Heart left ventricle (tissue), 16 donors: ENCODE measurements at regions not wholly inside any gene's neighbourhood (a gene's known extent, or its start where the extent isn't known, plus 50 kb on each side); places are given as distances from the start of the nearest gene placed in this dataset.

Source experiments
- ATAC-seq, 4 donors: fragments of 200-7000 bp; cut with Tn5 transposase; one replicate each; pipeline ENCODE4 v1.9.1; 2020 to 2022; ENCODE audit warnings: moderate library complexity in 4 of 4, mild to moderate bottlenecking in 3 of 4, moderate number of reproducible peaks in 1 of 4
- DNase-seq, 5 donors: peaks; one replicate each; pipeline ENCODE4 v3.0.0-alpha.2; 2020
- H3K27ac ChIP-seq, 12 donors: fragments of 200-600 bp; sonication (generic) in 4 of 12; one replicate each; pipeline versions ENCODE4 v1.5.0 to v1.8.0; 2016 to 2022; ENCODE audit warnings: mild to moderate bottlenecking in 2 of 12
- H3K27me3 ChIP-seq, 9 donors: fragments of 200-600 bp; sonication (generic) in 2 of 9; one replicate each; pipeline versions ENCODE4 v1.5.1 to v1.8.0; 2016 to 2022; ENCODE audit warnings: mild to moderate bottlenecking in 3 of 9
- H3K36me3 ChIP-seq, 9 donors: fragments of 200-600 bp; sonication (generic) in 2 of 9; one replicate each; pipeline versions ENCODE4 v1.5.0 to v1.8.0; 2018 to 2022; ENCODE audit warnings: mild to moderate bottlenecking in 2 of 9
- H3K4me1 ChIP-seq, 12 donors: fragments of 200-600 bp; sonication (generic) in 4 of 12; one replicate each; pipeline versions ENCODE4 v1.5.0 to v1.8.0; 2016 to 2022; ENCODE audit warnings: mild to moderate bottlenecking in 3 of 12
- H3K4me3 ChIP-seq, 12 donors: fragments of 200-600 bp; sonication (generic) in 4 of 12; one replicate each; pipeline versions ENCODE4 v1.5.0 to v1.8.0; 2017 to 2022; ENCODE audit warnings: mild to moderate bottlenecking in 9 of 12, moderate library complexity in 4 of 12
- H3K9me3 ChIP-seq, 12 donors: fragments of 200-600 bp; sonication (generic) in 4 of 12; one replicate each; pipeline versions ENCODE4 v1.5.0 to v1.8.0; 2016 to 2022; ENCODE audit warnings: mild to moderate bottlenecking in 1 of 12
- POLR2A ChIP-seq, 2 donors: fragments of 450-650 bp; IDR thresholded peaks; one replicate each; pipeline ENCODE4 v1.6.1; 2017; ENCODE audit warnings: antibody characterized with exemption in 2 of 2, mild to moderate bottlenecking in 2 of 2, moderate library complexity in 2 of 2
- WGBS, 4 donors: extraction: QIAGEN DNeasy Blood & Tissue Kit in 2 of 4; methylation state at CpG; one replicate each; pipeline versions ENCODE4 v1.1.5 to v1.1.7; 2013 to 2018; 5-methylcytosine and 5-hydroxymethylcytosine counted together
- intact Hi-C, 10 donors: fragments of 100-400 bp; cut with DNase I; formaldehyde crosslinking; loops; one replicate each; pipeline versions ENCODE4 v1.11.1 to v1.14.2; 2022
- TF ChIP-seq, protein P1 (sequence below), 12 donors: fragments of 200-600 bp; sonication (generic) in 4 of 12; IDR thresholded peaks; one replicate each; pipeline versions ENCODE4 v1.5.0 to v1.8.0; 2018 to 2022; ENCODE audit warnings: antibody characterized with exemption in 12 of 12, mild to moderate bottlenecking in 5 of 12
- donor health status: ischemic (EF 13 %, LVEDD 7.1; RV severe dilation, severe dysfunction).
- donor health status: healthy with polysubstance abuse.
- donor health status: DM: no; HTN: yes; CAD: no.
- donor health status: DM: no; HTN: no; CAD: no.
- donor health status: ischemic (EF 25% LVEDD 6.9; RV normal size, moderate dysfunction).
- donor health status: ischemic (EF 25% LVEDD 5.7; RV mildly dilated, moderate dysfunction).
- donor health status: healthy.
- donor health status: DM: yes; HTN: yes; CAD: no.
- donor health status: ischemic (EF 35%, LVEDD 5.7; RV mildly dilated, moderate dysfunction).
- donor health status: nonischemic (EF 11% LVEDD 7.7; RV severe dilation, severe dysfunction).
- donor health status: DM: yes; HTN: yes; CAD: no.
- donor health status: PGD.
- donor health status: ischemic (EF 29% LVEDD 5.4; RV normal size, mild dysfunction).
- donor health status: nonischemic (EF 23%, LVEDD 6.1; RV moderate dilation, normal function).

DNA sequence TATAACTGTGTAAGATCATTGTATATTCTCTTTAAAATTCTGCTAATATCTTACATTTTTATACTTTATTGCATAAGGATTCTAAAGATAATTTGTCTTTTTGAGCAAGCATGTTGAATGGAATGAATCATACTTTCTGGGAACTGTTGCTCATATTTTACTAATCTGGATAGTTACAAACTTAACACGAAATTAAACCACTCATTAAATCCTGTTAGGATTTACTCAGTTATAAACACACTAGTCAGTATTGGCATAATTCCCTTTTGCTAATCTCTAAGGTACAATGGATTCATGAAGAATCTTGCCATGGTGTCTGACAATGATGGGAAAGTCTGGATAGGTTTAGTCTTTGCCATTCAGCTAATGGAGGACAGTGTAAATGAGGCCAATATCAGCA, 338.1 kb upstream of the SMC2 start:
- TF ChIP-seq, protein P1, sequence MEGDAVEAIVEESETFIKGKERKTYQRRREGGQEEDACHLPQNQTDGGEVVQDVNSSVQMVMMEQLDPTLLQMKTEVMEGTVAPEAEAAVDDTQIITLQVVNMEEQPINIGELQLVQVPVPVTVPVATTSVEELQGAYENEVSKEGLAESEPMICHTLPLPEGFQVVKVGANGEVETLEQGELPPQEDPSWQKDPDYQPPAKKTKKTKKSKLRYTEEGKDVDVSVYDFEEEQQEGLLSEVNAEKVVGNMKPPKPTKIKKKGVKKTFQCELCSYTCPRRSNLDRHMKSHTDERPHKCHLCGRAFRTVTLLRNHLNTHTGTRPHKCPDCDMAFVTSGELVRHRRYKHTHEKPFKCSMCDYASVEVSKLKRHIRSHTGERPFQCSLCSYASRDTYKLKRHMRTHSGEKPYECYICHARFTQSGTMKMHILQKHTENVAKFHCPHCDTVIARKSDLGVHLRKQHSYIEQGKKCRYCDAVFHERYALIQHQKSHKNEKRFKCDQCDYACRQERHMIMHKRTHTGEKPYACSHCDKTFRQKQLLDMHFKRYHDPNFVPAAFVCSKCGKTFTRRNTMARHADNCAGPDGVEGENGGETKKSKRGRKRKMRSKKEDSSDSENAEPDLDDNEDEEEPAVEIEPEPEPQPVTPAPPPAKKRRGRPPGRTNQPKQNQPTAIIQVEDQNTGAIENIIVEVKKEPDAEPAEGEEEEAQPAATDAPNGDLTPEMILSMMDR (IDR thresholded peaks at IDR 0.05) = no peak
- no peak for TF ChIP-seq POLR2A (IDR thresholded peaks at IDR 0.05)
- WGBS, 4 donors = 52 to 79% (median 58%) methylated on average over 1 of the region's 1 CpG
- Histone ChIP-seq H3K9me3 (peaks cover 0 to 4% (median 0%) of the 10 kb centered on the region in 12 donors), H3K27ac (no peak overlapping the region), H3K4me3 (no peak overlapping the region), H3K27me3 (no peaks in the 10 kb centered on the region), H3K4me1 (no peaks in the 10 kb centered on the region), H3K36me3 (no peaks in the 10 kb centered on the region)
- no peak for DNase-seq
- intact Hi-C loops = no loop called here
- no peak for ATAC-seq

DNA sequence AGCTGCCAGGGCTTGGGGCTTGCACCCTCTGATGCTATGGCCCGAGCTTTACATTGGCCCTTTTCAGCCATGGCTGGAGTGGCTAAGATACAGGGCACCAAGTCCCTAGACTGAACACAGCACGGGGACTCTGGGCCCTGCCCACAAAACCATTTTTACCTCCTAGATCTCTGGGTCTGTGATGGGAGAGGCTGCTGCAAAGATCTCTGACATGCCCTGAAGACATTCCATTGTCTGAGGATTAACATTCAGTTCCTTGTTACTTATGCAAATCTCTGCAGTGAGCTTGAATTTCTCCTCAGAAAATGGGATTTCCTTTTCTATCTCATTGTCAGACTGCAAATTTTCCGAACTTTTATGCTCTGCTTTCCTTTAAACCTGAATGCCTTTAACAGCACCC, 337.0 kb upstream of the SMC2 start:
- Histone ChIP-seq H3K4me3 (no peak overlapping the region), H3K27ac (no peak overlapping the region), H3K4me1 (no peaks in the 10 kb centered on the region), H3K27me3 (no peaks in the 10 kb centered on the region), H3K36me3 (no peaks in the 10 kb centered on the region), H3K9me3 (peaks cover 0 to 4% (median 0%) of the 10 kb centered on the region in 12 donors)
- intact Hi-C loops = no loop called here
- TF ChIP-seq, protein P1 (IDR thresholded peaks at IDR 0.05) = no peak
- no peak for TF ChIP-seq POLR2A (IDR thresholded peaks at IDR 0.05)
- ATAC-seq (no peak), DNase-seq (no peak)
- 64 to 76% (median 68%) methylated on average over 2 to 3 of the region's 3 CpGs for WGBS, 4 donors

DNA sequence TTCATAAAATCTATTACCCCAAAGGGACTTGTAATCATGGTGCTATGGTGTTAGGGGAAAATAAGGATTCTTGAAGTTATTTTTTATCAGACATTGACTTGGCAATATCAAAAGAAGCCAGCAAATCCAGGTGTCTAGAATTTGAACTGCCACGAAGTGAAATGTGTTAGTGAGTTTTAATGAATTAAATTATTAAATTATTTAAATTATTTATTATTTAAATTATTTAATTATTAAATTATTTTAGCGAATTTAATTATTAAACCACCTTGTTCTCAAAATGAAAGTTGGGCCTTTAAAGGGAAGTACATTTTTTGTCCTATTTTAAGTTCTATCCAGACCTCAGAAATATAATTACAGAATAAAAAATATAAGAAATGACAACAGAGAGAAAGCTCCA, 332.6 kb upstream of the SMC2 start:
- no peaks in the 10 kb centered on the region for H3K4me1 ChIP-seq
- H3K36me3 ChIP-seq = no peaks in the 10 kb centered on the region
- no peak overlapping the region for H3K27ac ChIP-seq
- no peak for DNase-seq
- H3K4me3 ChIP-seq = no peak overlapping the region
- no peaks in the 10 kb centered on the region for H3K27me3 ChIP-seq
- intact Hi-C loops = loop anchor here in 1 of 10 donors (10.0 kb wide), 1 partner anchor 63 kb away; no protein-coding TSS in a partner anchor
- WGBS, 4 donors = 55 to 69% (median 62%) methylated on average over 2 of the region's 2 CpGs
- ATAC-seq = no peak
- TF ChIP-seq, protein P1 (IDR thresholded peaks at IDR 0.05) = no peak
- no peak for TF ChIP-seq POLR2A (IDR thresholded peaks at IDR 0.05)
- H3K9me3 ChIP-seq = no peaks in the 10 kb centered on the region

DNA sequence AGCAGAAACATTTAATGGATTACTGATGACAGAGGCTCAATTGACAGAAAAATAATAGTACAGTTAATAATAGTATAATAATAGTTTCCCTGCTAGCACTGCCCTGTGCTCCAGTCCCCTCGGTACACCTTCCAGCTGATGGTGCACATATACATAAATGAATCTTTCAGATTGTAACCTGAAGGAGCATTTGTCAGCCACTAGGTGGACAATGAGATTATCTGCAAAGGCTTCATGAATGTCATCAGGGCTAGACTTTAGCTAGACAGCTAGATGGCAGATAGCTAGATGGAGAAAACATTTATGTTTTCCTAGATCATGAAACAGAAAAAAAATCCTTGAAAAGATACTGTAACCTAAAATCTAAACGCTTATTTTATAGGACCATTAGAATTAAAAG, 304.4 kb upstream of the SMC2 start:
- Histone ChIP-seq H3K36me3 (no peaks in the 10 kb centered on the region), H3K27me3 (no peaks in the 10 kb centered on the region), H3K4me1 (no peaks in the 10 kb centered on the region), H3K27ac (no peak overlapping the region), H3K4me3 (no peak overlapping the region), H3K9me3 (peaks cover 0 to 4% (median 0%) of the 10 kb centered on the region in 12 donors)
- no peak for ATAC-seq
- TF ChIP-seq, protein P1 (IDR thresholded peaks at IDR 0.05) = peak in 4 of 12 donors; percentile 11 to 17 (median 16)
- no peak for TF ChIP-seq POLR2A (IDR thresholded peaks at IDR 0.05)
- no peak for DNase-seq
- intact Hi-C loops = loop anchor here in 1 of 10 donors (5.0 kb wide), 1 partner anchor 53 kb away; no protein-coding TSS in a partner anchor
- 82 to 87% (median 82%) methylated on average over 2 of the region's 2 CpGs for WGBS, 4 donors
